Psoas muscle (tissue), 7 donors: ENCODE measurements at regions not wholly inside any gene's neighbourhood (a gene's known extent, or its start where the extent isn't known, plus 50 kb on each side); places are given as distances from the start of the nearest gene placed in this dataset.

ENCODE experiments used
- ATAC-seq, 4 donors: fragments of 200-7000 bp; cut with Tn5 transposase; one replicate each; pipeline ENCODE4 v1.9.1; 2020; ENCODE audit warnings: moderate library complexity in 3 of 4, mild to moderate bottlenecking in 2 of 4
- DNase-seq, 2 donors: peaks; one replicate each; pipeline ENCODE4 v3.0.0-alpha.2; 2020
- H3K27ac ChIP-seq: fragments of 200-600 bp; one replicate; pipeline ENCODE4 v1.8.0; 2022
- H3K27me3 ChIP-seq, 3 donors: fragments of 200-600 bp in 1 of 3; one replicate each; pipeline versions ENCODE4 v1.6.1 to v1.8.0; 2013 to 2022; ENCODE audit warnings: low read length in 2 of 3, mild to moderate bottlenecking in 2 of 3, moderate library complexity in 1 of 3; ENCODE audit not compliant: insufficient read depth in 3 of 3
- H3K36me3 ChIP-seq, 2 donors: fragments of 200-600 bp in 1 of 2; one replicate each; pipeline versions ENCODE4 v1.6.1 to v1.8.0; 2013 to 2022; ENCODE audit warnings: low read depth in 1 of 2, mild to moderate bottlenecking in 1 of 2, moderate library complexity in 1 of 2; ENCODE audit not compliant: insufficient read depth in 1 of 2
- H3K4me1 ChIP-seq: fragments of 200-600 bp; one replicate; pipeline ENCODE4 v1.8.0; 2022
- H3K4me3 ChIP-seq: fragments of 200-600 bp; one replicate; pipeline ENCODE4 v1.8.0; 2022; ENCODE audit warnings: mild to moderate bottlenecking
- H3K9me3 ChIP-seq: fragments of 200-600 bp; one replicate; pipeline ENCODE4 v1.8.0; 2022
- CTCF ChIP-seq: fragments of 200-600 bp; IDR thresholded peaks from one replicate; pipeline ENCODE4 v1.8.0; 2022; ENCODE audit warnings: antibody characterized with exemption
- WGBS, 3 donors: extraction: QIAGEN DNeasy Blood & Tissue Kit; methylation state at CpG; one replicate each; pipeline versions ENCODE4 v1.1.6 to v1.1.7; 2013; 5-methylcytosine and 5-hydroxymethylcytosine counted together
- intact Hi-C, 2 donors: fragments of 100-400 bp; cut with DNase I; formaldehyde crosslinking; loops; one replicate each; pipeline versions ENCODE4 v1.11.0 to v1.14.2; 2022
- donor health status: healthy with polysubstance abuse.
- donor health status: DM: no; HTN: no; CAD: no; lungs with moderate emphysema.
- donor health status: Bipolar disorder and iron deficiency.
- donor health status: healthy.
- donor health status: DM: yes; HTN: yes; CAD: no.
- donor health status: DM: no; HTN: no; CAD: no.
- donor health status: DM: yes; HTN: yes; CAD: no.

GRCh38 chr16:9031107-9031506 lies 60.3 kb upstream of the HAPSTR1 start:
- Histone ChIP-seq H3K4me3 (no peak overlapping the region), H3K4me1 (no peaks in the 10 kb centered on the region), H3K27ac (no peak overlapping the region), H3K36me3 (no peaks in the 10 kb centered on the region), H3K9me3 (no peaks in the 10 kb centered on the region), H3K27me3 (no peaks in the 10 kb centered on the region)
- DNase-seq, result no peak
- TF ChIP-seq CTCF, result no peak
- ATAC-seq, result no peak
- WGBS, 3 donors, result 57 to 61% (median 59%) methylated on average over 3 of the region's 3 CpGs
- intact Hi-C loops, result no loop called here

GRCh38 chr16:9033125-9033830 lies 58.2 kb upstream of the HAPSTR1 start:
- intact Hi-C loops, result no loop called here
- Histone ChIP-seq H3K9me3 (no peaks in the 10 kb centered on the region), H3K4me3 (no peak overlapping the region), H3K4me1 (no peaks in the 10 kb centered on the region), H3K36me3 (no peaks in the 10 kb centered on the region), H3K27ac (no peak overlapping the region), H3K27me3 (no peaks in the 10 kb centered on the region)
- WGBS, 3 donors, result 74 to 79% (median 78%) methylated on average over 11 of the region's 11 CpGs
- peak; percentile 38 for TF ChIP-seq CTCF
- no peak for ATAC-seq
- DNase-seq, result no peak

GRCh38 chr16:9034056-9034455 lies 57.4 kb upstream of the HAPSTR1 start:
- no peak for ATAC-seq
- Histone ChIP-seq H3K27ac (no peak overlapping the region), H3K4me1 (no peaks in the 10 kb centered on the region), H3K27me3 (no peaks in the 10 kb centered on the region), H3K4me3 (no peak overlapping the region), H3K36me3 (no peaks in the 10 kb centered on the region), H3K9me3 (no peaks in the 10 kb centered on the region)
- 61 to 81% (median 66%) methylated on average over 8 of the region's 8 CpGs for WGBS, 3 donors
- intact Hi-C loops, result no loop called here
- no peak for TF ChIP-seq CTCF
- DNase-seq, result no peak

GRCh38 chr16:9035996-9036395 lies 55.4 kb upstream of the HAPSTR1 start:
- intact Hi-C loops, result no loop called here
- Histone ChIP-seq H3K36me3 (no peaks in the 10 kb centered on the region), H3K27me3 (no peaks in the 10 kb centered on the region), H3K9me3 (no peaks in the 10 kb centered on the region), H3K4me1 (no peaks in the 10 kb centered on the region), H3K27ac (no peak overlapping the region), H3K4me3 (no peak overlapping the region)
- no peak for TF ChIP-seq CTCF
- DNase-seq, result no peak
- WGBS, 3 donors, result 76 to 80% (median 80%) methylated on average over 5 of the region's 5 CpGs
- no peak for ATAC-seq

- no peak overlapping the region for H3K27ac ChIP-seq
- H3K9me3 ChIP-seq, result peaks cover 6% of the 10 kb centered on the region
- intact Hi-C loops, result no loop called here
- 39 to 66% (median 57%) methylated on average over 4 of the region's 4 CpGs for WGBS, 3 donors
- H3K4me3 ChIP-seq, result no peak overlapping the region
- TF ChIP-seq CTCF, result no peak
- H3K4me1 ChIP-seq, result no peaks in the 10 kb centered on the region
- no peak for DNase-seq
- H3K36me3 ChIP-seq, result no peaks in the 10 kb centered on the region
- no peak for ATAC-seq
- no peaks in the 10 kb centered on the region for H3K27me3 ChIP-seq
These were observed 52.2 kb upstream of the HAPSTR1 start for GRCh38 chr16:9039210-9039609.
